ENCODE measurements at regions not wholly inside any gene's neighbourhood (a gene's known extent, or its start where the extent isn't known, plus 50 kb on each side); places are given as distances from the start of the nearest gene placed in this dataset.

GRCh38 chr6:154656660-154657059, 76.6 kb upstream of the SCAF8 start:
- H3K9ac ChIP-seq (ENCODE audit: control insufficient read depth, extremely low read depth, insufficient read depth, low read length) = no peak overlapping the region
- H3K4me1 ChIP-seq (ENCODE audit: control insufficient read depth, extremely low read depth, insufficient read depth, low read length) = peaks cover 16% of the 10 kb centered on the region
- H3K9me3 ChIP-seq (ENCODE audit: control insufficient read depth, low read depth, low read length) = no peaks in the 10 kb centered on the region
- TF ChIP-seq EZH2 (IDR thresholded peaks at IDR 0.05; ENCODE audit: low read length) (no peak), CTCF (optimal IDR thresholded peaks at IDR 0.05 in 1 of 3, IDR thresholded peaks at IDR 0.05 in 1 of 3, conservative IDR thresholded peaks at IDR 0.05 in 1 of 3; ENCODE audit: extremely low read depth in 1 of 3, insufficient read depth in 2 of 3, low read length in 3 of 3) (no peak)
- no peaks in the 10 kb centered on the region for H3K27me3 ChIP-seq (ENCODE audit: control insufficient read depth, extremely low read depth, insufficient read depth, low read length)
- no peak overlapping the region for H3K4me2 ChIP-seq (ENCODE audit: control insufficient read depth, extremely low read depth, insufficient read depth, low read depth, low read length)
- FAIRE-seq (no peak), DNase-seq (ENCODE audit: low read depth, low spot score) (no peak)
- no peaks in the 10 kb centered on the region for H3K79me2 ChIP-seq (ENCODE audit: control insufficient read depth, insufficient read depth, low read length)
- no peak overlapping the region for H3K4me3 ChIP-seq (ENCODE audit: control insufficient read depth in 2 of 3, extremely low read depth in 1 of 3, insufficient read depth in 2 of 3, low read depth in 1 of 3, low read length in 3 of 3)
- H3K9me1 ChIP-seq (ENCODE audit: control insufficient read depth, extremely low read depth, insufficient read depth, low read length) = no peaks in the 10 kb centered on the region
- dilution Hi-C loops (cut with MboI; ENCODE audit: extremely low pct_ligation_motif_present, low sequenced_read_pairs) = no loop called here
- H2AFZ ChIP-seq (ENCODE audit: control insufficient read depth, low read length) = no peak overlapping the region
- H3K27ac ChIP-seq (ENCODE audit: control insufficient read depth, insufficient read depth, low read length) = no peak overlapping the region
- no peaks in the 10 kb centered on the region for H3K36me3 ChIP-seq (ENCODE audit: control insufficient read depth in 2 of 2, extremely low read depth in 1 of 2, insufficient read depth in 2 of 2, low read length in 2 of 2)
- no peaks in the 10 kb centered on the region for H4K20me1 ChIP-seq (ENCODE audit: control insufficient read depth, extremely low read depth, insufficient read depth, low read length)

- Histone ChIP-seq H3K4me2 (ENCODE audit: control insufficient read depth, extremely low read depth, insufficient read depth, low read depth, low read length) (no peak overlapping the region), H4K20me1 (ENCODE audit: control insufficient read depth, extremely low read depth, insufficient read depth, low read length) (no peaks in the 10 kb centered on the region), H3K79me2 (ENCODE audit: control insufficient read depth, insufficient read depth, low read length) (no peaks in the 10 kb centered on the region), H3K9me1 (ENCODE audit: control insufficient read depth, extremely low read depth, insufficient read depth, low read length) (no peaks in the 10 kb centered on the region), H3K27me3 (ENCODE audit: control insufficient read depth, extremely low read depth, insufficient read depth, low read length) (no peaks in the 10 kb centered on the region), H3K4me1 (ENCODE audit: control insufficient read depth, extremely low read depth, insufficient read depth, low read length) (no peaks in the 10 kb centered on the region), H3K9ac (ENCODE audit: control insufficient read depth, extremely low read depth, insufficient read depth, low read length) (no peak overlapping the region), H3K4me3 (ENCODE audit: control insufficient read depth in 2 of 3, extremely low read depth in 1 of 3, insufficient read depth in 2 of 3, low read depth in 1 of 3, low read length in 3 of 3) (no peak overlapping the region), H3K9me3 (ENCODE audit: control insufficient read depth, low read depth, low read length) (no peaks in the 10 kb centered on the region), H3K36me3 (ENCODE audit: control insufficient read depth in 2 of 2, extremely low read depth in 1 of 2, insufficient read depth in 2 of 2, low read length in 2 of 2) (no peaks in the 10 kb centered on the region), H3K27ac (ENCODE audit: control insufficient read depth, insufficient read depth, low read length) (no peak overlapping the region), H2AFZ (ENCODE audit: control insufficient read depth, low read length) (no peak overlapping the region)
- DNase-seq (ENCODE audit: low read depth, low spot score) (no peak), FAIRE-seq (no peak)
- TF ChIP-seq EZH2 (IDR thresholded peaks at IDR 0.05; ENCODE audit: low read length) (no peak), CTCF (optimal IDR thresholded peaks at IDR 0.05 in 1 of 3, IDR thresholded peaks at IDR 0.05 in 1 of 3, conservative IDR thresholded peaks at IDR 0.05 in 1 of 3; ENCODE audit: extremely low read depth in 1 of 3, insufficient read depth in 2 of 3, low read length in 3 of 3) (no peak)
- dilution Hi-C loops (cut with MboI; ENCODE audit: extremely low pct_ligation_motif_present, low sequenced_read_pairs) = no loop called here
Measured at GRCh38 chr6:154661768-154662167, 71.4 kb upstream of the SCAF8 start.
